HCT116 (cell line): ENCODE measurements at regions not wholly inside any gene's neighbourhood (a gene's known extent, or its start where the extent isn't known, plus 50 kb on each side); places are given as distances from the start of the nearest gene placed in this dataset.

ENCODE experiments used
- ATAC-seq: fragments of 200-7000 bp; cut with Tn5 transposase; 2 replicates; pipeline ENCODE4 v1.9.1; 2020; ENCODE audit warnings: mild to moderate bottlenecking, moderate library complexity
- BruUV-seq: library from RNA; stranded (reverse); fragments of 400-500 nt; replicated peaks from 2 replicates; lab custom pipeline; 2021; lab: Mats Ljungman, UMichigan
- CTCF ChIA-PET: fragments of 300-600 bp; sonication (Branson Sonifier 250); formaldehyde crosslinking; loops from one replicate; lab custom pipeline; 2021; ENCODE audit warnings: antibody characterized with exemption; lab: Charles Lee
- POLR2A ChIA-PET: fragments of 300-600, 350-600 bp; sonication (Branson Sonifier 250); formaldehyde crosslinking; loops from one replicate; lab custom pipeline; 2021; ENCODE audit warnings: antibody characterized with exemption; lab: Charles Lee
- RAD21 ChIA-PET, 2 experiments: fragments of 300-600 bp; sonication (Branson Sonifier 250); formaldehyde crosslinking; loops; one replicate each; lab custom pipeline; 2023; ENCODE audit warnings: low total read pairs in 2 of 2; ENCODE audit not compliant: uncharacterized antibody in 2 of 2, unreplicated experiment in 2 of 2, low non-redundant PET in 1 of 2; lab: Charles Lee
- DNase-seq: peaks from one replicate; pipeline ENCODE4 v3.0.0-alpha.2; 2010; ENCODE audit warnings: low read depth, low spot score
- H2AFZ ChIP-seq: fragments of 200-600 bp; shearing (Covaris generic), sonication (generic); 2 replicates; pipeline ENCODE4 v1.6.1; 2017; ENCODE audit warnings: low read depth, mixed run types, mixed read lengths, antibody characterized with exemption, low read length; ENCODE audit not compliant: poor library complexity, severe bottlenecking
- H3K27ac ChIP-seq: 2 replicates; pipeline ENCODE4 v1.5.1; 2012; ENCODE audit warnings: low read depth, low read length
- H3K27me3 ChIP-seq: fragments of 200-600 bp; sonication (generic); 2 replicates; pipeline ENCODE4 v1.6.1; 2016; ENCODE audit warnings: mixed run types, low read length, mixed read lengths; ENCODE audit not compliant: insufficient read depth
- H3K36me3 ChIP-seq, 2 experiments: fragments of 200-500 bp in 1 of 2; fragments of 200-600 bp in 1 of 2; sonication (Bioruptor generic) in 1 of 2; sonication (generic) in 1 of 2; 2 replicates each; pipeline versions ENCODE4 v1.5.1 to v1.6.1; 2014 to 2016; ENCODE audit warnings: low read length in 2 of 2, inconsistent platforms in 1 of 2, mixed read lengths in 1 of 2, mixed run types in 1 of 2; ENCODE audit not compliant: insufficient read depth in 2 of 2, control insufficient read depth in 1 of 2
- H3K4me1 ChIP-seq, 2 experiments: fragments of 200-600 bp in 1 of 2; sonication (generic) in 1 of 2; 2 replicates each; pipeline versions ENCODE4 v1.5.1 to v1.6.1; 2012 to 2017; ENCODE audit warnings: low read length in 2 of 2, inconsistent platforms in 1 of 2, mild to moderate bottlenecking in 1 of 2, mixed read lengths in 1 of 2, mixed run types in 1 of 2, moderate library complexity in 1 of 2; ENCODE audit not compliant: insufficient read depth in 2 of 2, control insufficient read depth in 1 of 2
- H3K4me2 ChIP-seq: fragments of 200-600 bp; sonication (generic); 2 replicates; pipeline ENCODE4 v1.6.1; 2017; ENCODE audit warnings: mixed run types, low read length, mixed read lengths
- H3K4me3 ChIP-seq, 2 experiments: fragments of 200-600 bp in 1 of 2; sonication (generic) in 1 of 2; replicated peaks in 1 of 2; 2 replicates each; pipeline ENCODE4 v1.5.1; 2011 to 2016; ENCODE audit warnings: low read length in 2 of 2, control low read depth in 1 of 2, low read depth in 1 of 2, mild to moderate bottlenecking in 1 of 2, mixed read lengths in 1 of 2, mixed run types in 1 of 2
- H3K79me2 ChIP-seq: fragments of 200-600 bp; sonication (generic); 2 replicates; pipeline ENCODE4 v1.6.1; 2017; ENCODE audit warnings: mild to moderate bottlenecking, mixed run types, low read length, moderate library complexity, mixed read lengths; ENCODE audit not compliant: insufficient read depth
- H3K9ac ChIP-seq: fragments of 200-600 bp; sonication (generic); 2 replicates; pipeline ENCODE4 v1.6.1; 2016; ENCODE audit warnings: low read length, mixed read lengths
- H3K9me2 ChIP-seq: fragments of 200-600 bp; sonication (generic), shearing (Covaris generic); 2 replicates; pipeline ENCODE4 v1.6.1; 2017; ENCODE audit warnings: mixed run types, mild to moderate bottlenecking, moderate library complexity; ENCODE audit not compliant: insufficient read depth
- H3K9me3 ChIP-seq, 2 experiments: fragments of 200-500 bp in 1 of 2; fragments of 200-600 bp in 1 of 2; sonication (Bioruptor generic) in 1 of 2; sonication (generic) in 1 of 2; 2 replicates each; pipeline ENCODE4 v1.6.1; 2014 to 2017; ENCODE audit warnings: low read length in 2 of 2, mixed read lengths in 2 of 2, inconsistent platforms in 1 of 2, low read depth in 1 of 2, mild to moderate bottlenecking in 1 of 2, mixed run types in 1 of 2, moderate library complexity in 1 of 2; ENCODE audit not compliant: control insufficient read depth in 1 of 2, insufficient read depth in 1 of 2
- H4K20me1 ChIP-seq: fragments of 200-600 bp; sonication (generic), shearing (Covaris generic); 2 replicates; pipeline ENCODE4 v1.6.1; 2017; ENCODE audit warnings: mixed run types, mild to moderate bottlenecking, moderate library complexity; ENCODE audit not compliant: insufficient read depth
- ELF1 ChIP-seq: IDR thresholded peaks from 2 replicates; pipeline ENCODE4 v1.6.1; 2012; ENCODE audit warnings: low read depth, borderline replicate concordance
- EZH2phosphoT487 ChIP-seq: fragments of 200-600 bp; IDR thresholded peaks from 2 replicates; pipeline ENCODE4 v1.6.1; 2018; ENCODE audit warnings: antibody characterized with exemption, borderline replicate concordance
- FOSL1 ChIP-seq: IDR thresholded peaks from 2 replicates; pipeline ENCODE4 v1.6.1; 2012; ENCODE audit warnings: low read depth
- JUND ChIP-seq: IDR thresholded peaks from 2 replicates; pipeline ENCODE4 v1.6.1; 2012
- POLR2AphosphoS5 ChIP-seq: IDR thresholded peaks from 2 replicates; pipeline ENCODE4 v1.6.1; 2011; ENCODE audit warnings: mild to moderate bottlenecking, low read depth, low read length, moderate library complexity
- REST ChIP-seq: IDR thresholded peaks from 2 replicates; pipeline ENCODE4 v1.6.1; 2012; ENCODE audit warnings: low read depth
- SIN3A ChIP-seq: IDR thresholded peaks from 2 replicates; pipeline ENCODE4 v1.6.1; 2012; ENCODE audit warnings: low read depth
- TCF7L2 ChIP-seq: IDR thresholded peaks from 2 replicates; pipeline ENCODE4 v1.7.0; 2011; ENCODE audit warnings: borderline replicate concordance, inconsistent platforms; ENCODE audit not compliant: insufficient read depth, insufficient read length; ENCODE audit errors: extremely low read depth
- YY1 ChIP-seq: IDR thresholded peaks from 2 replicates; pipeline ENCODE4 v1.6.1; 2011; ENCODE audit warnings: low read length, low read depth, moderate library complexity, mild to moderate bottlenecking; ENCODE audit not compliant: insufficient replicate concordance; ENCODE audit errors: extremely low read depth
- ZNF274 ChIP-seq: fragments of 200-500 bp; sonication (Bioruptor generic); IDR thresholded peaks from 2 replicates; pipeline ENCODE4 v1.6.1; 2014; ENCODE audit warnings: mild to moderate bottlenecking, low read depth, low read length, inconsistent platforms
- intact Hi-C: fragments of 100-400 bp; cut with micrococcal nuclease; formaldehyde crosslinking; loops from 2 replicates; pipeline ENCODE4 v1.10.0; 2022
- TF ChIP-seq, protein P1 (sequence below): IDR thresholded peaks from 2 replicates; pipeline ENCODE4 v1.6.1; 2011; ENCODE audit warnings: mild to moderate bottlenecking, low read length, moderate library complexity; ENCODE audit not compliant: insufficient replicate concordance; ENCODE audit errors: extremely low read depth
- TF ChIP-seq, protein P2 (sequence below), 3 experiments: fragments of 200-600 bp in 1 of 3; sonication (generic) in 1 of 3; IDR thresholded peaks in 2 of 3; conservative IDR thresholded peaks in 1 of 3; 2 replicates each; pipeline ENCODE4 v1.5.1; 2012 to 2017; ENCODE audit warnings: low read depth in 2 of 3, low read length in 2 of 3, antibody characterized with exemption in 1 of 3, borderline replicate concordance in 1 of 3, control low read depth in 1 of 3, mild to moderate bottlenecking in 1 of 3, mixed read lengths in 1 of 3, mixed run types in 1 of 3, moderate library complexity in 1 of 3; ENCODE audit not compliant: insufficient read depth in 1 of 3

GRCh38 chr20:12086359-12086758, 168.7 kb downstream of the BTBD3 start:
- Histone ChIP-seq H3K36me3 (no peaks in the 10 kb centered on the region), H3K27me3 (no peaks in the 10 kb centered on the region), H3K9me2 (no peaks in the 10 kb centered on the region), H3K4me3 (no peak overlapping the region), H3K9ac (no peak overlapping the region), H3K4me1 (no peaks in the 10 kb centered on the region), H2AFZ (no peak overlapping the region), H3K79me2 (no peaks in the 10 kb centered on the region), H3K27ac (no peak overlapping the region), H3K4me2 (no peak overlapping the region), H3K9me3 (peaks cover 4% of the 10 kb centered on the region in 2 experiments; a peak in 2 of 4 replicates), H4K20me1 (no peaks in the 10 kb centered on the region)
- CTCF ChIA-PET, result no interaction called here
- RAD21 ChIA-PET, result no interaction called here
- TF ChIP-seq YY1, result no peak
- ATAC-seq (no peak), DNase-seq (no peak)
- BruUV-seq, result no TSS peak
- intact Hi-C loops, result no loop called here
- POLR2A ChIA-PET, result no interaction called here

- Histone ChIP-seq H3K9me2 (no peaks in the 10 kb centered on the region), H2AFZ (no peak overlapping the region), H3K4me1 (no peaks in the 10 kb centered on the region), H3K4me2 (no peak overlapping the region), H3K79me2 (no peaks in the 10 kb centered on the region), H3K9me3 (peaks cover 0 to 12% of the 10 kb centered on the region in 2 experiments; a peak in 2 of 4 replicates), H3K27ac (no peak overlapping the region), H3K27me3 (no peaks in the 10 kb centered on the region), H3K4me3 (no peak overlapping the region), H3K9ac (no peak overlapping the region), H3K36me3 (no peaks in the 10 kb centered on the region), H4K20me1 (no peaks in the 10 kb centered on the region)
- CTCF ChIA-PET, result no interaction called here
- TF ChIP-seq SIN3A (no peak), POLR2AphosphoS5 (no peak), ZNF274 (no peak), FOSL1 (no peak), ELF1 (no peak), TCF7L2 (no peak), EZH2phosphoT487 (no peak), JUND (no peak), REST (no peak)
- TF ChIP-seq, protein P1, sequence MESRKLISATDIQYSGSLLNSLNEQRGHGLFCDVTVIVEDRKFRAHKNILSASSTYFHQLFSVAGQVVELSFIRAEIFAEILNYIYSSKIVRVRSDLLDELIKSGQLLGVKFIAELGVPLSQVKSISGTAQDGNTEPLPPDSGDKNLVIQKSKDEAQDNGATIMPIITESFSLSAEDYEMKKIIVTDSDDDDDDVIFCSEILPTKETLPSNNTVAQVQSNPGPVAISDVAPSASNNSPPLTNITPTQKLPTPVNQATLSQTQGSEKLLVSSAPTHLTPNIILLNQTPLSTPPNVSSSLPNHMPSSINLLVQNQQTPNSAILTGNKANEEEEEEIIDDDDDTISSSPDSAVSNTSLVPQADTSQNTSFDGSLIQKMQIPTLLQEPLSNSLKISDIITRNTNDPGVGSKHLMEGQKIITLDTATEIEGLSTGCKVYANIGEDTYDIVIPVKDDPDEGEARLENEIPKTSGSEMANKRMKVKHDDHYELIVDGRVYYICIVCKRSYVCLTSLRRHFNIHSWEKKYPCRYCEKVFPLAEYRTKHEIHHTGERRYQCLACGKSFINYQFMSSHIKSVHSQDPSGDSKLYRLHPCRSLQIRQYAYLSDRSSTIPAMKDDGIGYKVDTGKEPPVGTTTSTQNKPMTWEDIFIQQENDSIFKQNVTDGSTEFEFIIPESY, result no peak
- TF ChIP-seq, protein P2, sequence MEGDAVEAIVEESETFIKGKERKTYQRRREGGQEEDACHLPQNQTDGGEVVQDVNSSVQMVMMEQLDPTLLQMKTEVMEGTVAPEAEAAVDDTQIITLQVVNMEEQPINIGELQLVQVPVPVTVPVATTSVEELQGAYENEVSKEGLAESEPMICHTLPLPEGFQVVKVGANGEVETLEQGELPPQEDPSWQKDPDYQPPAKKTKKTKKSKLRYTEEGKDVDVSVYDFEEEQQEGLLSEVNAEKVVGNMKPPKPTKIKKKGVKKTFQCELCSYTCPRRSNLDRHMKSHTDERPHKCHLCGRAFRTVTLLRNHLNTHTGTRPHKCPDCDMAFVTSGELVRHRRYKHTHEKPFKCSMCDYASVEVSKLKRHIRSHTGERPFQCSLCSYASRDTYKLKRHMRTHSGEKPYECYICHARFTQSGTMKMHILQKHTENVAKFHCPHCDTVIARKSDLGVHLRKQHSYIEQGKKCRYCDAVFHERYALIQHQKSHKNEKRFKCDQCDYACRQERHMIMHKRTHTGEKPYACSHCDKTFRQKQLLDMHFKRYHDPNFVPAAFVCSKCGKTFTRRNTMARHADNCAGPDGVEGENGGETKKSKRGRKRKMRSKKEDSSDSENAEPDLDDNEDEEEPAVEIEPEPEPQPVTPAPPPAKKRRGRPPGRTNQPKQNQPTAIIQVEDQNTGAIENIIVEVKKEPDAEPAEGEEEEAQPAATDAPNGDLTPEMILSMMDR (IDR thresholded peaks at IDR 0.05 in 2 of 3, conservative IDR thresholded peaks at IDR 0.05 in 1 of 3; ENCODE audit: borderline replicate concordance in 1 of 3, insufficient read depth in 1 of 3, low read depth in 2 of 3, low read length in 2 of 3), result no peak
- POLR2A ChIA-PET, result no interaction called here
- intact Hi-C loops, result no loop called here
- no TSS peak for BruUV-seq
- DNase-seq, result no peak
- ATAC-seq, result no peak
- RAD21 ChIA-PET, result no interaction called here
Observed at GRCh38 chr20:12090920-12091319, 173.2 kb downstream of the BTBD3 start.
